Stimulated activated CD8-positive, alpha-beta memory T cell treated with anti-CD3 and anti-CD28 coated beads, Interleukin-15, amount 100 ng/mL, for 48 hours (primary cell): ENCODE measurements at regions not wholly inside any gene's neighbourhood (a gene's known extent, or its start where the extent isn't known, plus 50 kb on each side); places are given as distances from the start of the nearest gene placed in this dataset.

Experiments used
- DNase-seq, 2 donors: peaks; one replicate each; pipeline ENCODE4 v3.0.0-alpha.2; 2020; ENCODE audit warnings: low read depth in 2 of 2

DNA sequence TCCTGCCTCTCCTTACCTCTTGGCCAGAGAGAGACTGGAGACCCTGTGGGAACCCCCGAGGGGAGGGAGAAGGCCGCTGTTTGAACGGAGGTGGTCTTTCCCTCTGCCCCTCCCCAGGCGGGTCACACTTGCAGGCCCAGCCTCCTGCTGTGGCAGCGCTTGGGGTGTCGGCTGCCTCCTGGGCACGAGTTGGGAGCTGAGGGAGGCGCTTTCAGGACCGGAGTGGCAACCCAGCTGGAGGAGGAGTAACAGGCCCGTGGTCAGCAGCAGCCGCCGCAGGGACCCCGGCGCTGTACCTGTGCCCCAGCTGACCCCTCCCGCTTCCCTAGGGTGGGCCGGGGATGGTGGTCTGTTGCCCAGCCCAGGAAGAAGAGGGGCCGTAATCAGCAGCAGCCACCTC lies 278.3 kb downstream of the SEC14L1 start:
- DNase-seq = no peak

GRCh38 chr17:77419547-77420094 lies 278.9 kb downstream of the SEC14L1 start:
- DNase-seq = no peak

- no peak for DNase-seq
Observed at GRCh38 chr17:77420095-77420803, 279.5 kb downstream of the SEC14L1 start.

GRCh38 chr17:77420804-77421629 lies 280.2 kb downstream of the SEC14L1 start:
- DNase-seq = no peak

GRCh38 chr17:77421630-77421972 lies 280.8 kb downstream of the SEC14L1 start:
- DNase-seq = no peak

- no peak for DNase-seq
Observed at GRCh38 chr17:77422104-77422747, 281.5 kb downstream of the SEC14L1 start.

- no peak for DNase-seq
Observed at GRCh38 chr17:77422748-77423113, 282.0 kb downstream of the SEC14L1 start.

- no peak for DNase-seq
Observed at GRCh38 chr17:77423589-77424451, 283.1 kb downstream of the SEC14L1 start.

- no peak for DNase-seq
Observed at GRCh38 chr17:77424585-77425344, 284.0 kb downstream of the SEC14L1 start.

- no peak for DNase-seq
Observed at GRCh38 chr17:77425348-77425747, 284.6 kb downstream of the SEC14L1 start.

GRCh38 chr17:77425791-77426641 lies 285.2 kb downstream of the SEC14L1 start:
- DNase-seq = peak; percentile 36 to 61

- DNase-seq = no peak
Observed at GRCh38 chr17:77426676-77427386, 286.1 kb downstream of the SEC14L1 start.

DNA sequence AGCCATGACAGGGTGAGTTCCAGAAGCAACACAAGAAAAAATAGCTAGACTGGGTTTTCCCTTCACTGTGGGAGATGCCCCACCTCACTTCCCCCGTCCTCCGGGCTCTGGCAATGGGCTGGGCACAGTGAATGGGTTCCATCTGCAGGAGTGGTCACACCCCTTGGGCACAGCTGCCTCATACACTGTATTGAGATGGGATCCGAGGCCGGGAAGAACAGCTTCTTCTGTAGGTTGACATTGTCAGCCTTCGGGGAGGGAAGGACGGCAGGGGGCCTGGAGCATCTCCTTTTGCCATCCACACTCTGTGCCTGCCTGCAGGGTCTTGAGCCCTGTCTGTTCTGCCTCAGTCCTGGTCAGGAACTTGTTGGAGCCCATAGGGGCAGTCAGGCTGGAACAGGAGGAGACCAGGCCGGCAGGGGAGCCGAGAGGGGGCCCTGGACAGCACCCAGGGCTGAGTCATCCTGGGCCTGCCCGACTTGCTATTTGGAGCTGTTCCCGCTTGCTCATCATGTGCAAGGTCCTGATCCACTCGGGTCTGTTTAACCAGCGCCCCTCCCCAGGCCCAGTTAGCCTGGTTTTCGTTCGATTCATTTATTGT lies 286.7 kb downstream of the SEC14L1 start:
- DNase-seq = no peak

- DNase-seq = no peak
Observed at GRCh38 chr17:77428020-77428748, 287.4 kb downstream of the SEC14L1 start.

GRCh38 chr17:77428749-77429368 lies 288.1 kb downstream of the SEC14L1 start:
- no peak for DNase-seq

DNA sequence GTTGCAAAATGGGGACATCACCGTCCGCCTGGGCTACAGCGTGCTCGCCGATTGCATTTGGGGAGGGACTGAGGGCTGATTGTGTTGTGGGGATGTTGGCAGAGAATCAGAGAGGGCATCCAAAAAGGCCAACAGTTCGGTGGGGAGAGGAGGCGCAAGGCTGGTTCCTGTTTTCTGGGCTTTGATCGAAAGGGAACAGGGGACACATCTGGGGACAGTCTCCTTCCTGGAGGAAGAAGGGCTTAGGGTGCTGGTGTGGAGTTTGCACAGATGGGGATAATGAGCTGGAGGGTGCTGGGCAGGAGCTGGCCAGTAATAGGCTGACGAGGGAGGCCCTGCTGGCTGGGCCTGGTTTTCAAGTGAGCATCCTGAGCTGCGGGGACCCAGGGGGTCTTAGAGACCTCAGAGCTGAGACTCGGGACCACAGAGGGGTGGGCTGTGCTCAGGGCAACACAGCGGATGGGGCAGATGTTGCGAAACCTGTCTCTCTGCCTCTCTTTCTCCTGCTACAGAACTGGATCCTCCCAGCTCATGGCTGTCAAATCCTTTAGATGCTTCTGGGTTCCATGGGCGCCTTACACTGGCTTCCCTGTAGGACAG lies 288.7 kb downstream of the SEC14L1 start:
- no peak for DNase-seq
